Sigmoid colon (tissue), 6 donors: ENCODE measurements at regions not wholly inside any gene's neighbourhood (a gene's known extent, or its start where the extent isn't known, plus 50 kb on each side); places are given as distances from the start of the nearest gene placed in this dataset.

Source experiments
- DNase-seq: peaks from one replicate; pipeline ENCODE4 v3.0.0-alpha.2; 2019
- H3K27ac ChIP-seq, 4 donors: fragments of 200-600 bp; sonication (generic); one replicate each; pipeline ENCODE4 v1.5.1; 2016 to 2019; ENCODE audit warnings: mild to moderate bottlenecking in 1 of 4
- H3K27me3 ChIP-seq, 3 donors: fragments of 200-600 bp; sonication (generic); one replicate each; pipeline ENCODE4 v1.5.1; 2019; ENCODE audit warnings: mild to moderate bottlenecking in 1 of 3
- H3K36me3 ChIP-seq, 4 donors: fragments of 200-600 bp; sonication (generic); one replicate each; pipeline ENCODE4 v1.5.1; 2016 to 2019
- H3K4me1 ChIP-seq, 4 donors: fragments of 200-600 bp; sonication (generic); one replicate each; pipeline ENCODE4 v1.5.1; 2017 to 2019
- H3K4me3 ChIP-seq, 4 donors: fragments of 200-600 bp; sonication (generic); one replicate each; pipeline ENCODE4 v1.5.1; 2017 to 2019; ENCODE audit warnings: mild to moderate bottlenecking in 2 of 4, moderate library complexity in 1 of 4
- H3K9me3 ChIP-seq, 4 donors: fragments of 200-600 bp in 3 of 4; sonication (generic) in 3 of 4; one replicate each; pipeline versions ENCODE4 v1.5.1 to v1.6.1; 2013 to 2019
- EP300 ChIP-seq, 4 donors: sonication (generic); formaldehyde crosslinking; IDR thresholded peaks; one replicate each; pipeline ENCODE4 v1.6.1; 2017; ENCODE audit warnings: antibody characterized with exemption in 4 of 4
- POLR2A ChIP-seq, 2 donors: fragments of 450-650 bp; IDR thresholded peaks; one replicate each; pipeline ENCODE4 v1.6.1; 2016; ENCODE audit warnings: antibody characterized with exemption in 2 of 2, mild to moderate bottlenecking in 2 of 2, moderate library complexity in 2 of 2
- POLR2AphosphoS5 ChIP-seq, 4 donors: sonication (generic); formaldehyde crosslinking; IDR thresholded peaks; one replicate each; pipeline ENCODE4 v1.6.1; 2017; ENCODE audit warnings: antibody characterized with exemption in 4 of 4
- WGBS, 2 donors: extraction: QIAGEN DNeasy Blood & Tissue Kit; methylation state at CpG; one replicate each; pipeline ENCODE4 v1.1.7; 2013; 5-methylcytosine and 5-hydroxymethylcytosine counted together
- intact Hi-C: fragments of 100-400 bp; cut with DNase I; formaldehyde crosslinking; loops from one replicate; pipeline ENCODE4 v1.15.1; 2023
- TF ChIP-seq, protein P1 (sequence below), 4 experiments: fragments of 450-650 bp in 3 of 4; fragments of 200-600 bp in 1 of 4; IDR thresholded peaks; one replicate each; pipeline ENCODE4 v1.5.1; 2016 to 2019; ENCODE audit warnings: antibody characterized with exemption in 4 of 4, mild to moderate bottlenecking in 3 of 4, moderate library complexity in 2 of 4
- donor health status: healthy with polysubstance abuse.
- donor health status: healthy.

DNA sequence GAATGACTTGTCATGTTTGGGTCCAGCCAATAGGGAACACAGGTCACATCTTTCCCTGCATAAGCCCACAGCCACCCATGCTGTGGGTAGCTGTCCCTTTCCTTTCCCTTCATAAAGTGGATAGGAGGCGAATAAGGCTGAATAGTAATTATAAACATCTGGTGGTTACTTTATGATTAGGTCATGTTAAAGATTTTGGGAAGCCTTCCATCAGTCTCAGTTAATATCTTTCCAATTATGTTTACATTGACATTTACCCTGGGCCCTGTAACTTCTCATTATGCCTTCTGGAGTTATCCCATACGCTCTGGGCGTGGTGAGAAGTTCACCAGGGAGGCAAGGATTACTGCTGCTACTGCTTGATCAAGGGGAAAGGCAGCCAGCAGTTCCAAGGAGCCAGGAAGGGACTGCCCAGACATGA is 197.2 kb downstream of the HLX start:
- H3K9me3 ChIP-seq: no peaks in the 10 kb centered on the region
- no peak overlapping the region for H3K27ac ChIP-seq
- H3K4me1 ChIP-seq: no peaks in the 10 kb centered on the region
- WGBS, 2 donors: 54 to 77% methylated on average over 3 of the region's 3 CpGs
- DNase-seq: no peak
- H3K4me3 ChIP-seq: no peak overlapping the region
- no peaks in the 10 kb centered on the region for H3K27me3 ChIP-seq
- no peaks in the 10 kb centered on the region for H3K36me3 ChIP-seq
- TF ChIP-seq, protein P1, sequence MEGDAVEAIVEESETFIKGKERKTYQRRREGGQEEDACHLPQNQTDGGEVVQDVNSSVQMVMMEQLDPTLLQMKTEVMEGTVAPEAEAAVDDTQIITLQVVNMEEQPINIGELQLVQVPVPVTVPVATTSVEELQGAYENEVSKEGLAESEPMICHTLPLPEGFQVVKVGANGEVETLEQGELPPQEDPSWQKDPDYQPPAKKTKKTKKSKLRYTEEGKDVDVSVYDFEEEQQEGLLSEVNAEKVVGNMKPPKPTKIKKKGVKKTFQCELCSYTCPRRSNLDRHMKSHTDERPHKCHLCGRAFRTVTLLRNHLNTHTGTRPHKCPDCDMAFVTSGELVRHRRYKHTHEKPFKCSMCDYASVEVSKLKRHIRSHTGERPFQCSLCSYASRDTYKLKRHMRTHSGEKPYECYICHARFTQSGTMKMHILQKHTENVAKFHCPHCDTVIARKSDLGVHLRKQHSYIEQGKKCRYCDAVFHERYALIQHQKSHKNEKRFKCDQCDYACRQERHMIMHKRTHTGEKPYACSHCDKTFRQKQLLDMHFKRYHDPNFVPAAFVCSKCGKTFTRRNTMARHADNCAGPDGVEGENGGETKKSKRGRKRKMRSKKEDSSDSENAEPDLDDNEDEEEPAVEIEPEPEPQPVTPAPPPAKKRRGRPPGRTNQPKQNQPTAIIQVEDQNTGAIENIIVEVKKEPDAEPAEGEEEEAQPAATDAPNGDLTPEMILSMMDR (IDR thresholded peaks at IDR 0.05): no peak
- no peak for TF ChIP-seq POLR2A (IDR thresholded peaks at IDR 0.05)
- no peak for TF ChIP-seq EP300 (IDR thresholded peaks at IDR 0.05)
- TF ChIP-seq POLR2AphosphoS5 (IDR thresholded peaks at IDR 0.05): no peak
- intact Hi-C loops: no loop called here

DNA sequence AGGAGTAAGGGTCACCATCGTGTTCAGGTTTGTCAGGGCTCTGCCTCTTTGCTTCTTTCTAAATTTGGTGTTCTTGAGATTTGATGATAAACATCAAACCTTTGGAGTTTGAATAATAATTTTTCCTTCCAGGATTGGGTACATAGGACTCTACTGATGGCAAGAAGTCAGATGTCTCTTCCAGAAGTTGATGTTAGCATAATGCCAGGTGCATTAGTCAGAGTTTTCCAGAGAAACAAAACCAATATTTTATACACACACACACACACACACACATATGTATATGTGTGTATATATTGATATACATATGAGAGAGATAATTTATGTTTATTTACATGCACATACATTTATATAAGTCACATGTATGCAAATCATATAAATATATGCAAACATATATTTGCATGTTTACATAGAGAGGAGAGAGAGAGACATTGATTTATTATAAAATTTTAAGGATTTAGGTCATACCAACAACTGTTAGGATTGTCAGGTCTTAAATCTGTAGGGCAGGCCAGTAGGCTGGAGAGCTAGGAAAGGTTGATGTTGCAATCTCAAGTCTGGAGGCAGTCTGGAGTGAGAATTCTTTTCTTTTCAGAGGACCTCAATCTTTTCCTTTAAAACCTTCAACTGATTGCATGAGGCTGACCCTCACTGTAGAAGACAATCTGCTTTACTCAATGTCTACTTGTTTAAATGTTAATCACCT is 199.2 kb downstream of the HLX start:
- H3K36me3 ChIP-seq: no peaks in the 10 kb centered on the region
- DNase-seq: no peak
- H3K27me3 ChIP-seq: no peaks in the 10 kb centered on the region
- no peak overlapping the region for H3K27ac ChIP-seq
- TF ChIP-seq EP300 (IDR thresholded peaks at IDR 0.05) (no peak), POLR2A (IDR thresholded peaks at IDR 0.05) (no peak)
- TF ChIP-seq, protein P1 (IDR thresholded peaks at IDR 0.05): no peak
- H3K4me3 ChIP-seq: no peak overlapping the region
- H3K4me1 ChIP-seq: no peaks in the 10 kb centered on the region
- intact Hi-C loops: no loop called here
- H3K9me3 ChIP-seq: no peaks in the 10 kb centered on the region
- WGBS, 2 donors: 70 to 90% methylated on average over 1 of the region's 1 CpG

DNA sequence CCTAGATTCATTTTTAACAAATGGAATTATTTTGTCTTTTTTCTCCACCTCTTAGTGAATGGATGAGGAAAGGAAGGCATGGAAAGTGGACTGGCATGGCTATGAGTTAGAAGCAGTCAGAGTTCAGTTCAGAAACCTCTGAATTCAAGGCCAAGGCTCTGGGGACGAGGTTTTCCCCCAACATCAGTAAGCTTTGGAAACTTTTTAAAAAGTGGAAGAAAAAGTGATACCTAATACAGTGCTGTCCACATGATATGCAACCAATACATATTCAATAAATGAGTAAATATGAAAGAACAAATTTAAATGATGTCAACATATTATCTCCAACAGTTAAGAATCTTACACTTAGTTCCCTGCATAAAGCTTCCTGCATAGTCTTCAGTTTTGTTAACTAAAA is 204.7 kb downstream of the HLX start:
- 41 to 84% methylated on average over 1 of the region's 1 CpG for WGBS, 2 donors
- no peak for DNase-seq

DNA sequence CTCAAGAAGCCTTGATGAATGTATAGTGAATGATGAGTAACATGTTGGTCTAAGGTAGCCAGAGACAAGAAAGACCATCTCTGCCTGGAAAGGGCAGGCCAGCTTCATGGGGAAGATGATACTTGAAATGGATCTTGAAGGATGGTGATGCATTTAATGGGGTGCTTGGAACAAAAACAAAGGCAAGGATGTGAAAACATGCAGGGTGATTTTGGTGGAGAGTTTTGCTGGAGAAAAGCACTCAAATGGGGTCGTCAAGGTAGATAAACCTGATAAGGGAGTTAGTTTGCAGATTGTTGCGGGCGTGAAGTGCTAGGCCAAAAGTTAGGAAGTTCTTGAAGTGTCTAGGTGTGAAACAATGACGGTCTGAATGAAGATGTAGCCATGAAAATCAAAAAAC is 205.4 kb downstream of the HLX start:
- Histone ChIP-seq H3K9me3 (no peaks in the 10 kb centered on the region), H3K4me1 (peaks cover 0 to 10% (median 4%) of the 10 kb centered on the region in 4 donors), H3K27ac (no peak overlapping the region), H3K36me3 (no peaks in the 10 kb centered on the region), H3K4me3 (no peak overlapping the region), H3K27me3 (no peaks in the 10 kb centered on the region)
- 70 to 81% methylated on average over 4 of the region's 4 CpGs for WGBS, 2 donors
- no peak for DNase-seq
- intact Hi-C loops: no loop called here
- TF ChIP-seq, protein P1 (IDR thresholded peaks at IDR 0.05): no peak
- TF ChIP-seq EP300 (IDR thresholded peaks at IDR 0.05): no peak
- no peak for TF ChIP-seq POLR2A (IDR thresholded peaks at IDR 0.05)
- TF ChIP-seq POLR2AphosphoS5 (IDR thresholded peaks at IDR 0.05): no peak

More for the DNA sequence above, 204.7 kb downstream of the HLX start:
- Histone ChIP-seq H3K4me3 (no peak overlapping the region), H3K27me3 (no peaks in the 10 kb centered on the region), H3K4me1 (peaks cover 0 to 10% (median 4%) of the 10 kb centered on the region in 4 donors), H3K27ac (no peak overlapping the region), H3K9me3 (no peaks in the 10 kb centered on the region), H3K36me3 (no peaks in the 10 kb centered on the region)
- TF ChIP-seq, protein P1 (IDR thresholded peaks at IDR 0.05): no peak
- intact Hi-C loops: no loop called here
